GM18508 (cell line): ENCODE measurements at regions not wholly inside any gene's neighbourhood (a gene's known extent, or its start where the extent isn't known, plus 50 kb on each side); places are given as distances from the start of the nearest gene placed in this dataset.

Experiments used
- ATAC-seq: cut with Tn5 transposase; IDR thresholded peaks from one replicate; pipeline ENCODE4 v1.9.1; 2021; ENCODE audit warnings: moderate number of reproducible peaks; ENCODE audit not compliant: insufficient read depth, unreplicated experiment

GRCh38 chr3:159896543-159896942 is 92.1 kb upstream of the IL12A start:
- no peak for ATAC-seq

GRCh38 chr3:159897331-159898075 is 91.1 kb upstream of the IL12A start:
- ATAC-seq = no peak

- ATAC-seq = no peak
Observed at GRCh38 chr3:159898147-159898546, 90.5 kb upstream of the IL12A start.

GRCh38 chr3:159899166-159899565 is 89.5 kb upstream of the IL12A start:
- no peak for ATAC-seq

GRCh38 chr3:159902546-159903314 is 85.9 kb upstream of the IL12A start:
- ATAC-seq = peak; percentile 61

- no peak for ATAC-seq
Observed at GRCh38 chr3:159904455-159904854, 84.2 kb upstream of the IL12A start.

- ATAC-seq = no peak
Observed at GRCh38 chr3:159904911-159905310, 83.7 kb upstream of the IL12A start.

- no peak for ATAC-seq
Observed at GRCh38 chr3:159907828-159908227, 80.8 kb upstream of the IL12A start.

GRCh38 chr3:159910991-159911663 is 77.5 kb upstream of the IL12A start:
- ATAC-seq = peak; percentile 72

- ATAC-seq = no peak
Observed at GRCh38 chr3:159911664-159912037, 77.0 kb upstream of the IL12A start.

- ATAC-seq = no peak
Observed at GRCh38 chr3:159913712-159914414, 74.8 kb upstream of the IL12A start.

GRCh38 chr3:159914426-159914825 is 74.2 kb upstream of the IL12A start:
- no peak for ATAC-seq

GRCh38 chr3:159916052-159916451 is 72.6 kb upstream of the IL12A start:
- ATAC-seq = no peak

GRCh38 chr3:159917141-159917540 is 71.5 kb upstream of the IL12A start:
- no peak for ATAC-seq

GRCh38 chr3:159919873-159920272 is 68.8 kb upstream of the IL12A start:
- peak; percentile 82 for ATAC-seq

- ATAC-seq = no peak
Observed at GRCh38 chr3:159922193-159922840, 66.3 kb upstream of the IL12A start.

- ATAC-seq = peak; percentile 84
Observed at GRCh38 chr3:159922861-159923312, 65.7 kb upstream of the IL12A start.

GRCh38 chr3:159923336-159923735 is 65.3 kb upstream of the IL12A start:
- no peak for ATAC-seq

- ATAC-seq = no peak
Observed at GRCh38 chr3:159923956-159924355, 64.7 kb upstream of the IL12A start.

- ATAC-seq = no peak
Observed at GRCh38 chr3:159924411-159924810, 64.2 kb upstream of the IL12A start.
